A673 (cell line): ENCODE measurements at regions not wholly inside any gene's neighbourhood (a gene's known extent, or its start where the extent isn't known, plus 50 kb on each side); places are given as distances from the start of the nearest gene placed in this dataset.

Experiments
- CTCF ChIP-seq: fragments of 300-800, 200-600 bp; sonication (generic); conservative IDR thresholded peaks from 2 replicates; pipeline ENCODE4 v1.5.1; 2017; ENCODE audit warnings: low read depth, mild to moderate bottlenecking, antibody characterized with exemption, low read length, moderate library complexity, mixed read lengths
- EZH2 ChIP-seq: fragments of 200-600 bp; sonication (generic); IDR thresholded peaks from 2 replicates; pipeline ENCODE4 v1.6.1; 2017; ENCODE audit warnings: borderline replicate concordance, low read depth, mild to moderate bottlenecking, mixed read lengths, antibody characterized with exemption, low read length; ENCODE audit not compliant: poor library complexity, severe bottlenecking

- TF ChIP-seq EZH2 = no peak
- no peak for TF ChIP-seq CTCF
Measured at GRCh38 chr3:168250415-168250861, 154.7 kb upstream of the GOLIM4 start.
